ENCODE measurements at regions not wholly inside any gene's neighbourhood (a gene's known extent, or its start where the extent isn't known, plus 50 kb on each side); places are given as distances from the start of the nearest gene placed in this dataset.
"Not testable (repeated sequence)": the region's sequence is repeated elsewhere in the genome, so short reads cannot be mapped to it uniquely, and the experiment has no call there.

GRCh38 chr2:33712674-33713073 lies 113.6 kb upstream of the FAM98A start:
- no peak for DNase-seq (ENCODE audit: low read depth in 2 of 2)

GRCh38 chr2:33709951-33710350 lies 110.9 kb upstream of the FAM98A start:
- DNase-seq (ENCODE audit: low read depth in 2 of 2) = no peak

GRCh38 chr2:33707312-33707711 lies 108.2 kb upstream of the FAM98A start:
- DNase-seq (ENCODE audit: low read depth in 2 of 2) = no peak

GRCh38 chr2:33706410-33706809 lies 107.3 kb upstream of the FAM98A start:
- no peak for DNase-seq (ENCODE audit: low read depth in 2 of 2)

- no peak for DNase-seq (ENCODE audit: low read depth in 2 of 2)
These were observed 105.3 kb upstream of the FAM98A start for GRCh38 chr2:33704406-33704855.

- DNase-seq (ENCODE audit: low read depth in 2 of 2) = no peak
These were observed 97.1 kb upstream of the FAM98A start for GRCh38 chr2:33696234-33696633.

- DNase-seq (ENCODE audit: low read depth in 2 of 2) = no peak
These were observed 95.8 kb upstream of the FAM98A start for GRCh38 chr2:33694904-33695303.

- not testable (repeated sequence) for DNase-seq (ENCODE audit: low read depth in 2 of 2)
These were observed 91.6 kb upstream of the FAM98A start for GRCh38 chr2:33690686-33691085.

GRCh38 chr2:33681364-33681757 lies 82.3 kb upstream of the FAM98A start:
- no peak for DNase-seq (ENCODE audit: low read depth in 2 of 2)

- no peak for DNase-seq (ENCODE audit: low read depth in 2 of 2)
These were observed 81.7 kb upstream of the FAM98A start for GRCh38 chr2:33680644-33681363.

- DNase-seq (ENCODE audit: low read depth in 2 of 2) = no peak
These were observed 79.3 kb upstream of the FAM98A start for GRCh38 chr2:33678436-33678835.

- DNase-seq (ENCODE audit: low read depth in 2 of 2) = no peak
These were observed 74.8 kb upstream of the FAM98A start for GRCh38 chr2:33673937-33674336.

GRCh38 chr2:33672896-33673295 lies 73.8 kb upstream of the FAM98A start:
- no peak for DNase-seq (ENCODE audit: low read depth in 2 of 2)

- DNase-seq (ENCODE audit: low read depth in 2 of 2) = no peak
These were observed 73.3 kb upstream of the FAM98A start for GRCh38 chr2:33672389-33672788.

GRCh38 chr2:33671198-33671597 lies 72.1 kb upstream of the FAM98A start:
- DNase-seq (ENCODE audit: low read depth in 2 of 2) = no peak

GRCh38 chr2:33670392-33670937 lies 71.4 kb upstream of the FAM98A start:
- no peak for DNase-seq (ENCODE audit: low read depth in 2 of 2)

GRCh38 chr2:33666879-33667278 lies 67.8 kb upstream of the FAM98A start:
- DNase-seq (ENCODE audit: low read depth in 2 of 2) = no peak

- no peak for DNase-seq (ENCODE audit: low read depth in 2 of 2)
These were observed 65.9 kb upstream of the FAM98A start for GRCh38 chr2:33665039-33665438.

GRCh38 chr2:33660416-33661123 lies 61.5 kb upstream of the FAM98A start:
- no peak for DNase-seq (ENCODE audit: low read depth in 2 of 2)

- DNase-seq (ENCODE audit: low read depth in 2 of 2) = no peak
These were observed 56.7 kb upstream of the FAM98A start for GRCh38 chr2:33655626-33656320.

GRCh38 chr2:33652830-33653229 lies 53.7 kb upstream of the FAM98A start:
- no peak for DNase-seq (ENCODE audit: low read depth in 2 of 2)

- no peak for DNase-seq (ENCODE audit: low read depth in 2 of 2)
These were observed 51.1 kb upstream of the FAM98A start for GRCh38 chr2:33650171-33650570.
